Caco-2 (cell line): ENCODE measurements at regions not wholly inside any gene's neighbourhood (a gene's known extent, or its start where the extent isn't known, plus 50 kb on each side); places are given as distances from the start of the nearest gene placed in this dataset.
"Not testable (repeated sequence)": the region's sequence is repeated elsewhere in the genome, so short reads cannot be mapped to it uniquely, and the experiment has no call there.

Experiments used
- BruUV-seq: library from RNA; stranded (reverse); fragments of 400-500 nt; replicated peaks from 2 replicates; lab custom pipeline; 2021; lab: Mats Ljungman, UMichigan
- CTCF ChIA-PET: fragments of 300-600 bp; sonication (Branson Sonifier 250); formaldehyde crosslinking; loops from one replicate; lab custom pipeline; 2022; ENCODE audit warnings: antibody characterized with exemption; lab: Charles Lee
- POLR2A ChIA-PET: fragments of 300-600 bp; sonication (Branson Sonifier 250); formaldehyde crosslinking; loops from one replicate; lab custom pipeline; 2022; ENCODE audit warnings: antibody characterized with exemption; lab: Charles Lee
- DNase-seq, 2 experiments: peaks; one replicate each; pipeline versions ENCODE4 v3.0.0 to v3.0.0-alpha.2; 2020 to 2022
- H3K27me3 ChIP-seq: replicated peaks from 2 replicates; pipeline ENCODE4 v1.6.0; 2011; ENCODE audit warnings: low read length; ENCODE audit not compliant: control insufficient read depth, insufficient read depth
- H3K36me3 ChIP-seq: 2 replicates; pipeline ENCODE4 v1.5.1; 2011; ENCODE audit warnings: low read length; ENCODE audit not compliant: control insufficient read depth, insufficient read depth
- H3K4me1 ChIP-seq: fragments of 250-450 bp; sonication (Bioruptor Pico); 2 replicates; pipeline ENCODE4 v1.5.1; 2020; ENCODE audit warnings: mild to moderate bottlenecking
- H3K4me3 ChIP-seq: 2 replicates; pipeline ENCODE4 v1.5.1; 2011; ENCODE audit warnings: low read depth, mild to moderate bottlenecking, control low read depth, low read length
- H3K9me3 ChIP-seq: fragments of 250-450 bp; sonication (Bioruptor Pico); 2 replicates; pipeline ENCODE4 v1.5.1; 2020; ENCODE audit warnings: mild to moderate bottlenecking, moderate library complexity
- H3K27ac Mint-ChIP-seq: one replicate; pipeline ENCODE4 v1.8.0; 2022; ENCODE audit warnings: mixed read lengths; ENCODE audit not compliant: unreplicated experiment
- H3K27me3 Mint-ChIP-seq: one replicate; pipeline ENCODE4 v1.8.0; 2022; ENCODE audit warnings: mixed read lengths; ENCODE audit not compliant: insufficient read depth, unreplicated experiment
- H3K36me3 Mint-ChIP-seq: one replicate; pipeline ENCODE4 v1.8.0; 2022; ENCODE audit warnings: mild to moderate bottlenecking, mixed read lengths; ENCODE audit not compliant: insufficient read depth, unreplicated experiment
- H3K4me1 Mint-ChIP-seq: one replicate; pipeline ENCODE4 v1.8.0; 2022; ENCODE audit warnings: low read depth, mixed read lengths; ENCODE audit not compliant: unreplicated experiment
- H3K4me3 Mint-ChIP-seq: one replicate; pipeline ENCODE4 v1.8.0; 2022; ENCODE audit warnings: mild to moderate bottlenecking, moderate library complexity, mixed read lengths; ENCODE audit not compliant: unreplicated experiment
- H3K9me3 Mint-ChIP-seq: one replicate; pipeline ENCODE4 v1.8.0; 2022; ENCODE audit warnings: mixed read lengths; ENCODE audit not compliant: unreplicated experiment
- CTCF ChIP-seq, 2 experiments: fragments of 200-600 bp in 1 of 2; IDR thresholded peaks; 1 replicate in 1 of 2; 2 replicates in 1 of 2; pipeline versions ENCODE4 v1.5.1 to v1.8.0; 2011 to 2022; ENCODE audit warnings: antibody characterized with exemption in 1 of 2, control low read depth in 1 of 2, inconsistent platforms in 1 of 2, low read depth in 1 of 2, low read length in 1 of 2, mild to moderate bottlenecking in 1 of 2, moderate library complexity in 1 of 2; ENCODE audit not compliant: insufficient read depth in 1 of 2, severe bottlenecking in 1 of 2, unreplicated experiment in 1 of 2
- intact Hi-C: fragments of 100-400 bp; cut with micrococcal nuclease; formaldehyde crosslinking; loops from one replicate; pipeline ENCODE4 v1.10.0; 2022; ENCODE audit not compliant: unreplicated experiment

- no TSS peak for BruUV-seq
- peaks cover 21% of the 10 kb centered on the region for H3K9me3 Mint-ChIP-seq
- CTCF ChIA-PET = no interaction called here
Measured at GRCh38 chr20:30168800-30169138, 1088.7 kb upstream of the DEFB115 start.

GRCh38 chr20:30175681-30176080, 1081.8 kb upstream of the DEFB115 start:
- Histone ChIP-seq H3K36me3 (no peaks in the 10 kb centered on the region), H3K27me3 (no peaks in the 10 kb centered on the region), H3K9me3 (no peaks in the 10 kb centered on the region; the same call in 1 of the 2 replicates), H3K4me3 (no peak overlapping the region), H3K4me1 (no peaks in the 10 kb centered on the region)
- no peaks in the 10 kb centered on the region for H3K36me3 Mint-ChIP-seq
- DNase-seq = no peak
- no peak overlapping the region for H3K4me3 Mint-ChIP-seq
- no peaks in the 10 kb centered on the region for H3K27me3 Mint-ChIP-seq
- H3K9me3 Mint-ChIP-seq = peaks cover 14% of the 10 kb centered on the region
- TF ChIP-seq CTCF (IDR thresholded peaks at IDR 0.05; ENCODE audit: insufficient read depth in 1 of 2, low read depth in 1 of 2, low read length in 1 of 2, severe bottlenecking in 1 of 2, unreplicated experiment in 1 of 2) = no peak
- intact Hi-C loops = no loop called here
- no peak overlapping the region for H3K27ac Mint-ChIP-seq
- H3K4me1 Mint-ChIP-seq = no peaks in the 10 kb centered on the region
- ChIA-PET CTCF (no interaction called here), POLR2A (no interaction called here)
- BruUV-seq = no TSS peak

More at GRCh38 chr20:30168800-30169138, 1088.7 kb upstream of the DEFB115 start:
- intact Hi-C loops = no loop called here
- H3K36me3 Mint-ChIP-seq = no peaks in the 10 kb centered on the region
- no peaks in the 10 kb centered on the region for H3K36me3 ChIP-seq
- H3K27me3 ChIP-seq = no peaks in the 10 kb centered on the region
- H3K4me3 ChIP-seq = no peak overlapping the region
- POLR2A ChIA-PET = no interaction called here
- no peak for DNase-seq
- no peaks in the 10 kb centered on the region for H3K9me3 ChIP-seq
- no peak overlapping the region for H3K4me3 Mint-ChIP-seq
- no peak overlapping the region for H3K27ac Mint-ChIP-seq
- no peak for TF ChIP-seq CTCF (IDR thresholded peaks at IDR 0.05; ENCODE audit: insufficient read depth in 1 of 2, low read depth in 1 of 2, low read length in 1 of 2, severe bottlenecking in 1 of 2, unreplicated experiment in 1 of 2)
- H3K4me1 ChIP-seq = no peaks in the 10 kb centered on the region
- H3K27me3 Mint-ChIP-seq = no peaks in the 10 kb centered on the region
- H3K4me1 Mint-ChIP-seq = no peaks in the 10 kb centered on the region

GRCh38 chr20:30183124-30183523, 1074.3 kb upstream of the DEFB115 start:
- H3K4me1 ChIP-seq, H3K36me3 Mint-ChIP-seq, DNase-seq, POLR2A ChIA-PET, H3K27me3 Mint-ChIP-seq, H3K9me3 Mint-ChIP-seq, H3K4me3 ChIP-seq, H3K9me3 ChIP-seq, intact Hi-C loops, H3K27ac Mint-ChIP-seq, H3K4me3 Mint-ChIP-seq, BruUV-seq, H3K36me3 ChIP-seq, CTCF ChIA-PET, H3K27me3 ChIP-seq, H3K4me1 Mint-ChIP-seq: not testable (repeated sequence)

GRCh38 chr20:30191785-30192184, 1065.7 kb upstream of the DEFB115 start:
- H3K4me3 Mint-ChIP-seq, POLR2A ChIA-PET, DNase-seq, H3K27ac Mint-ChIP-seq, H3K27me3 Mint-ChIP-seq, intact Hi-C loops, CTCF ChIA-PET, H3K4me3 ChIP-seq, H3K27me3 ChIP-seq, H3K4me1 ChIP-seq, H3K36me3 Mint-ChIP-seq, BruUV-seq, H3K9me3 ChIP-seq, H3K4me1 Mint-ChIP-seq, H3K9me3 Mint-ChIP-seq, H3K36me3 ChIP-seq: not testable (repeated sequence)

- H3K27me3 ChIP-seq, H3K4me1 Mint-ChIP-seq, H3K9me3 ChIP-seq, CTCF ChIA-PET, H3K27me3 Mint-ChIP-seq, BruUV-seq, H3K4me3 ChIP-seq, H3K9me3 Mint-ChIP-seq, H3K27ac Mint-ChIP-seq, POLR2A ChIA-PET, H3K4me1 ChIP-seq, H3K36me3 ChIP-seq, DNase-seq, H3K4me3 Mint-ChIP-seq, intact Hi-C loops, H3K36me3 Mint-ChIP-seq: not testable (repeated sequence)
Measured at GRCh38 chr20:30234477-30234876, 1023.0 kb upstream of the DEFB115 start.

- H3K36me3 ChIP-seq, H3K4me3 ChIP-seq, H3K27me3 ChIP-seq, intact Hi-C loops, H3K4me1 Mint-ChIP-seq, H3K9me3 Mint-ChIP-seq, H3K27ac Mint-ChIP-seq, CTCF ChIA-PET, H3K27me3 Mint-ChIP-seq, POLR2A ChIA-PET, H3K4me1 ChIP-seq, DNase-seq, BruUV-seq, H3K4me3 Mint-ChIP-seq, H3K9me3 ChIP-seq, H3K36me3 Mint-ChIP-seq: not testable (repeated sequence)
Measured at GRCh38 chr20:30275073-30275472, 982.4 kb upstream of the DEFB115 start.
